ENCODE measurements at regions not wholly inside any gene's neighbourhood (a gene's known extent, or its start where the extent isn't known, plus 50 kb on each side); places are given as distances from the start of the nearest gene placed in this dataset.

DNA sequence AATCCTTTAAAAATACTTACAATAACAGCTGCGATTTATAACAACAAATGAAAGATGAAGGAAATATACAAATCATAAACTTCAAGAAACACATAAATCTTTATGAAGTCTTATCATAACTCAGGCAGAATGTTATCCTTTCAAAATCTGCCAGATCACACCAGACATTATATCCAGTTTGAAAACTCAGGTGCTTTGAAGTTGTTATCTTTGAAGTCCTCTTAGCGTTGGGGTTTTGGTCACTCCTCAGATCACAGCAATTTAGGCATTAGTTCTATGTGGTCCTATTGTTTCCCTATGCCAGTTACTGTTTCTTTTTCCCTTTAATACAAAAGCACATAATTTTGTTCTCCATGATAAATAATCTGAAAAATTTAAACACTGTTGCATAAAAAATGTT is 934.6 kb downstream of the EPHA3 start:
- TF ChIP-seq, protein P1, sequence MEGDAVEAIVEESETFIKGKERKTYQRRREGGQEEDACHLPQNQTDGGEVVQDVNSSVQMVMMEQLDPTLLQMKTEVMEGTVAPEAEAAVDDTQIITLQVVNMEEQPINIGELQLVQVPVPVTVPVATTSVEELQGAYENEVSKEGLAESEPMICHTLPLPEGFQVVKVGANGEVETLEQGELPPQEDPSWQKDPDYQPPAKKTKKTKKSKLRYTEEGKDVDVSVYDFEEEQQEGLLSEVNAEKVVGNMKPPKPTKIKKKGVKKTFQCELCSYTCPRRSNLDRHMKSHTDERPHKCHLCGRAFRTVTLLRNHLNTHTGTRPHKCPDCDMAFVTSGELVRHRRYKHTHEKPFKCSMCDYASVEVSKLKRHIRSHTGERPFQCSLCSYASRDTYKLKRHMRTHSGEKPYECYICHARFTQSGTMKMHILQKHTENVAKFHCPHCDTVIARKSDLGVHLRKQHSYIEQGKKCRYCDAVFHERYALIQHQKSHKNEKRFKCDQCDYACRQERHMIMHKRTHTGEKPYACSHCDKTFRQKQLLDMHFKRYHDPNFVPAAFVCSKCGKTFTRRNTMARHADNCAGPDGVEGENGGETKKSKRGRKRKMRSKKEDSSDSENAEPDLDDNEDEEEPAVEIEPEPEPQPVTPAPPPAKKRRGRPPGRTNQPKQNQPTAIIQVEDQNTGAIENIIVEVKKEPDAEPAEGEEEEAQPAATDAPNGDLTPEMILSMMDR (IDR thresholded peaks at IDR 0.05): no peak
- Histone ChIP-seq H3K9me3 (no peaks in the 10 kb centered on the region), H3K4me3 (no peak overlapping the region), H3K36me3 (no peaks in the 10 kb centered on the region), H3K27ac (no peak overlapping the region), H3K4me1 (no peaks in the 10 kb centered on the region), H3K27me3 (no peaks in the 10 kb centered on the region)
- intact Hi-C loops (cut with DNase I): no loop called here
- WGBS, 2 donors: 69 to 72% methylated on average over 2 of the region's 2 CpGs
- ATAC-seq (no peak), DNase-seq (no peak)

DNA sequence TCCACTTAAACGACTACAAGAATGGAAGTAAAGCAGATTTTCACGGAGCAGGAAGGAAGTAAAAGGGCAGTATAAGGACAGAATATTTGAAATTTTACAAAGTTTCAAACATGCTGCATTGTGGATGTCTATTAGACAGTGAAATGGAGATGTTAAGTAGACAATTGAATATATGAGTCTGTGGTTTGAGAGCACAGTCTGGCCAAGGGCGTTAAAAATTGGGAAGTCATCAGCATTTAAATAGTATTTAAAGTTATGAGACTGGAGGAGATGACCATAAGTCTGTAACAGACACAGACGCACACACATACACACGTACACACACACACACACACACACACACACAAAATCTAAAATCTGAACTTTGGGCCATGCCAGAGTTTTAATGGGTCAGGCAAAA is 935.9 kb downstream of the EPHA3 start:
- no peaks in the 10 kb centered on the region for H3K4me1 ChIP-seq
- intact Hi-C loops (cut with DNase I): no loop called here
- DNase-seq (no peak), ATAC-seq (no peak)
- TF ChIP-seq, protein P1 (IDR thresholded peaks at IDR 0.05): no peak
- no peaks in the 10 kb centered on the region for H3K9me3 ChIP-seq
- H3K36me3 ChIP-seq: no peaks in the 10 kb centered on the region
- H3K27ac ChIP-seq: no peak overlapping the region
- WGBS, 2 donors: 78 to 82% methylated on average over 5 of the region's 5 CpGs
- no peak overlapping the region for H3K4me3 ChIP-seq
- no peaks in the 10 kb centered on the region for H3K27me3 ChIP-seq

DNA sequence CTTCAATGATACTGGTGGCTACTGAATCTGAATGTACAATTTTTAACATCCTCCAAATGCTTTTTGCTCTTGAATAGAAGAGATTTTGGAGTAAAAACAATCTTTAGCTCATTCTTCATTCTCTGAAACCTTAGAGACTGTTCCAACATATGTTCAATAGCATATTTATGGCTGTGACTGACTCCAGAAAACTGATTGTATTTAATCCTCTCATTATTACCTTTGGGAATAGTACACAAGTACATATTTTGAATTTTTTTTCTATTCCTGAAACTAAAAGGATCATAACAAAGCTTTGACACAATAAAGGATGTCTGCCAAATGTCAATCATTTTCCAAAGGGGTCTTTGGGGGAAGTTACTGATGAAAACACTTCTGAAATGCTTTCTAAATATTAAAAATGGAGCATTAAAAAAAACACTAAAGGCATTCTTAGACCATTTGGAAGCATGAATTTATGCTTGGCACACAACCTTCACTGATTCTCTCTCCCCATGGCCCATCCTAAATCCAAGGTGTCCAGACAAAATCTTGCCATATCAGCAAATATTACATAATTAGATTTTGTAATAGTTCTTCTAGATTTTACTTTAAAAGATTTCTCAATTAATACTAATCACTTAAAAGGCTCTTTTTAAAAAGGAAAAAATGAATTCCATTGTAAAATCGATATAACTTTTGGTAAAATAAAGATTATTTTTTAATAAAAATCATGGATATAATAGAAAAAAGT is 936.8 kb downstream of the EPHA3 start:
- ATAC-seq: no peak
- no peak for DNase-seq
- no peaks in the 10 kb centered on the region for H3K4me1 ChIP-seq
- no peak overlapping the region for H3K4me3 ChIP-seq
- no peaks in the 10 kb centered on the region for H3K9me3 ChIP-seq
- TF ChIP-seq, protein P1 (IDR thresholded peaks at IDR 0.05): no peak
- no peaks in the 10 kb centered on the region for H3K36me3 ChIP-seq
- intact Hi-C loops (cut with DNase I): no loop called here
- H3K27ac ChIP-seq: no peak overlapping the region
- no peaks in the 10 kb centered on the region for H3K27me3 ChIP-seq
- WGBS, 2 donors: 82 to 83% methylated on average over 1 of the region's 1 CpG

DNA sequence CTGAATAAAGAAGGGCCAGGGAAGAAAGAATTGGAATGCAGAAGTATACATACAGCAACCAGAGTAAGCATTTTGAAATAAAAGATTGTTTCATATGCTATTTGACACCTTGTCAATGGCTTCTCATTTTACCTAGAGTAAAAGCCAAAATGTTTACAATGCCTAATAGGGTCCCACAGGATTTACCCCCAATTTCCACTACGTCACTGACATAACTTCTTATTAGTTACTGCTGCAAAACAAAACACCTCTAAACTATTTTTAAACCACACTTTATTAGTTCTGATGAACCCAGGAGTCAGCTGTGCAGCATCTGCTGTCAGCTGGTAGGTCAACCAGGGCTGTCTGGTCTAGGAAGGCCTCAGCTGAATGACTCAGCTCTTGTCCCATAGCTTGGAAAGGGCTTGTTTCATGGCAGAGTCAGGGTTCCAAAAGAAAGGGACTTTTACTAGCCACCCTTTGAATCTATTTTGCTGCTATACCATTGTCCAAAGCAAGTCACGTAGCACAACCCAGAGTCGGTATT is 945.1 kb downstream of the EPHA3 start:
- WGBS, 2 donors: 86 to 91% methylated on average over 3 of the region's 3 CpGs
- Histone ChIP-seq H3K4me3 (no peak overlapping the region), H3K27ac (no peak overlapping the region), H3K27me3 (no peaks in the 10 kb centered on the region), H3K36me3 (no peaks in the 10 kb centered on the region), H3K4me1 (peaks cover 0 to 8% (median 0%) of the 10 kb centered on the region in 9 donors), H3K9me3 (no peaks in the 10 kb centered on the region)
- DNase-seq (no peak), ATAC-seq (no peak)
- TF ChIP-seq, protein P1 (IDR thresholded peaks at IDR 0.05): no peak
- intact Hi-C loops (cut with DNase I): no loop called here

Measured in heart right ventricle (tissue), 16 donors.